GM19035 (cell line): ENCODE measurements at regions not wholly inside any gene's neighbourhood (a gene's known extent, or its start where the extent isn't known, plus 50 kb on each side); places are given as distances from the start of the nearest gene placed in this dataset.
A peak's percentile ranks its signal among the peaks of the same experiment; 100 is the strongest.
"Not testable (repeated sequence)": the region's sequence is repeated elsewhere in the genome, so short reads cannot be mapped to it uniquely, and the experiment has no call there.

Source experiments
- ATAC-seq: cut with Tn5 transposase; IDR thresholded peaks from one replicate; pipeline ENCODE4 v1.9.1; 2021; ENCODE audit not compliant: unreplicated experiment

DNA sequence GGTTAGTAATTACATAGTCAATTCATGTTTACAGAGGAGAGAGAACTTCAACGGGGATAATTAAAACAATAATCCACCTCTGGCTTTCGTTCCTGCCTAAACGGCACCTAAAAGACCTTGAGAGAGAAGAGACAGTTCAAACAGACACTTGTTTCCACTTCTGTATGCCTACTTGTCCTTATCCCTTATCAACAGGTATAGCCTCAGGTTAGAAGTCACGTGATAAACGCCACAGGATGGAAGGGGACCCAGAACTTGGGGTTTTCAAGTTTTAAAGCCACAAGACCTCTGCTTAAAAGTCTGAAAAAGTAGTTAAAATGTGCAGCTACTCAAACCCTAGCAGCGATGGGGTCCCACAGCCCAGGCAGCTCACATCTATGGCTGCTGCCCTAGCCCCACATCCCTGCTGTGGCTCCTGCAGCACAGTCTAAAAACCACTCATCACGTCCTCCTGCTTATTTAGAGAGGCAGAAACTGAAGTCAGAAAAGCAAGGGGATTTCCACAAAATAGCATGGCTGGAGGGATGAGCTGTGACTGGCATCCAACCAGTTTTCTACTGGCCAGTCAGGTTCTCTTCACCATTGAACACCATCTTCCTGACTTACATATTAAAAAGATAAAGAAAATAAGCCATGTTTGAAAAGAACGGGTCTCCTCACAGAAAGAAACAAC is 51.2 kb upstream of the SEC16B start:
- ATAC-seq = no peak

DNA sequence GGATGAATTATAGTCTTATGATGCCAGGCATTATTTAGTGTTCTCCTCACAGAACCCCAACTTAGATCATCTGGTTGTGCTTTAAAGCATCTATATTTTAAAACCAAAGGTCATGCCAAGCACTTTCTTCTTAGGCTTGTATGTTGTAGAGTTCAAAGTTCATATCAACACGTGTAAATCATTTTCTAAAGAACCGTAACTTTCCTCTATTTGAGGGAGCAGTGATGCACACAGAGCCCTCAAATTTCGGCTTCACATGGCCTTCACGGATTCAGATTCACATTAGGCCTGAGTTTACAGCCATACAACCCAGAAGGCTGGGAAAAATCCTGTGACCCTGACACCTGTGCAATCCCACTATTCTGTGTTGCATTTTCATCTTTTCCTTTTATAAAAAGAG is 52.1 kb upstream of the SEC16B start:
- no peak for ATAC-seq

DNA sequence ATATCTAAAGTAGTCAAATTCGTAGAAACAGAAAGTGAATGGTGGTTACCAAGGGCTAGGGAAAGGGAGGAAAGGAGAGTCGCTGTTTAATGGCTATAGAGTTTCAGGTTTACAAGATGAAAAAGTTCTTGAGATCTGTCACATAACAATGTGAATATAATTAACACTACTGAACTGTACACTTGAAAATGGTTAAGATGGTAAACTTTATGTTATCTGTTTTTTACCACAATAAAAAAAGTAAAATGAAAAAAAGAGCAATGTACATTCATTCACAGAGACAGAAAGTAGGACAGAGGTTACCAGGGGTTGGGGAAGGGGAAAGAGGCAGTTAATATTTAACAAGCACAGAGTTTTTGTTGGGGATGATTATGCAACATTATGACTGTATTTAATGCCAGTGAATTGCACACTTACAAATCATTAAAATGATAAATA is 53.3 kb upstream of the SEC16B start:
- ATAC-seq = no peak

DNA sequence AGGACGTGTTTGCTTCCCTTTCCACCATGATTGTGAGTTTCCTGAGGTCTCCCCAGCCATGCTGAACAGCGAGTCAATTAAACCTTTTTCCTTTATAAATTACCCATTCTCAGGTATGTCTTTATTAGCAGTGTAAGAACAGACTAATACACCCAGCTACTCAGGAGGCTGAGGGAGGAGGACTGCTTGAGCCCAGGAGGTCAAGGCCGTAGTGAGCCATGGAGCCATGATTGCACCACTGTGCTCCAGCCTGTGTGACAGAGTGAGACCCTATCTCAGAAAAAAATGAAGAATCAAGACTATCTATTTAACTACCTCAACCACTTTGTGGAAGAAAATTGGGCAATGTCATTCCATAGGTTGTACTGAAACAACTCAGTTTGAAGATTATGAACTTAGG is 54.6 kb upstream of the SEC16B start:
- ATAC-seq = no peak

DNA sequence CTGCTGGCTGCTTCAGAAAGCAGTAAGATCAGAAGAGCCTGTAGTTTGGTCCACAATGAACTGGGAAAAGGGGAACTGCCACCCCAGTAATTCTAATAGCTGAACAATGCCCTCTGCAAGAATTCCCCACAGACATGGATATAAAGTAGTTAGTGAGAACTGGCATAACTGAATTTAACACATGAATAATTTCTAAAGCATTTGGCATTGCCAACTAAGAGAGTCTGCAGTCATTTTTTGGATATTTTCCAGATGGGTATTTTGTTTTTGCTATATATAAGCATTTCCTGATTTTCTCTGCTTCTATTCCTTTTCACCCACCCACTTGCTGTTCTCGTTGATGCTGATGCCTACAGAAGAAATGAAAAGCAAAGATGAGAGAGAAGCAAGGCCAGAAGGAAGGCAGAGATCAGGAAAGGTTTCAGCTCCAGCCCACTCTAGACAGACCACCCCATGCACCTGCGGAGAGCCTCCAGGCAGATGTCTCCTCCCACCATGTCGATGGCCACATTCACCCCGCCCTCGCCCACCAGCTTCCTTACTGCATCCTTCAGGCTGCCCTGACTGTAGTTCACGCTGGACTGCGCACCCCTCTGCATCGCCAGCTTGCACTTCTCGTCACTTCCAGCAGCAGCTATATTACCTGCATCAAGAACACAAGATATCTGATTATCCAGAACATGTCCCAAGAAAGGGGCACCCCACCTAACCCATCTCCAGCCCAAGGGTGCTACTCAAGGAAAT is 55.9 kb upstream of the SEC16B start:
- ATAC-seq = no peak

DNA sequence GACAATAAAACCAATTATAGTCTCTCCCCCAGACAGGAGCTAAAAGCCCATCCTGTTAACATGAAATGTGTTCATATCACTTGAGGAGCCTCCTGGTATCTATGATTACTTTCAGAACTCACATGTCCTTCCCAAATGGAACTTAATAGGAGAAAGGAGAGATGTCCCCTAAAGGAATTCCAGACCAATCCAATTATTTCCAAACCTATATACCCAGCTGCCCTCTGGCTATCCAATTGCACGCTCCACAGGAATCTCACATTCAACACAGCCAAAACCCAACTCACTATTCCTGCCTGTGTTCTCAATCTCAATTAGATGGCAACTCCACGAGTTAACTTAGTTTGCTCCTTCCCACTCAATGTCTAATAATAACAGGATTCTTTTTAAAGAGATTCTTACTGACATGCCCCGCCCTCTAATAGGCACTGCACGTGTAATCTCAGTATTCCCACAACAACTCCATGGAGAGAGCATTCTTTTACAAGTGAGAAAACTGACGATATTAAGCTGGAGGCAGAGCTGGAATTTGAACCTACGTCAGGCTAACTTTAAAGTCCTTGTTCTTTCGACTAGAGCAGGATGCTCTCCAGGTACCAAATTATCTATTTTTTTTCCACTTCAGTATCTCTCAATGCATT is 59.1 kb upstream of the SEC16B start:
- ATAC-seq = no peak

DNA sequence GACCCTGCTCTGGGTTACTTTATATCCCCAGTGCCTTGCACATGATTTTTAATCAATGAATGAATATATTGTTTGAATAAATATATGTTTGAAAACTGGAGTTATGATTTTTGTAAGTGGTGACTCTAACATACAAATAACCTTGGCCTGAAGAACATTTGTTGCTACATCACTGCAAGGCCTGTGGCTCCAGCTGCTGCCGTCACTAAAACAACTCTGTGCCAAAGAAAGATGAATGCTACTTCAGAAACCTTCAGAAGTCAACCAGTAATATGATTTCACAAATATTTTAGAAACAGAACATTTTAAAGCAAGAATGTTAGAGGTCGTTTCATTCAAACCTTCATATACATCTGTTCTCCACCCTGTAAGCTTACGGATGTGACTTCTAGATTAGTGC is 60.6 kb upstream of the SEC16B start:
- ATAC-seq = no peak

DNA sequence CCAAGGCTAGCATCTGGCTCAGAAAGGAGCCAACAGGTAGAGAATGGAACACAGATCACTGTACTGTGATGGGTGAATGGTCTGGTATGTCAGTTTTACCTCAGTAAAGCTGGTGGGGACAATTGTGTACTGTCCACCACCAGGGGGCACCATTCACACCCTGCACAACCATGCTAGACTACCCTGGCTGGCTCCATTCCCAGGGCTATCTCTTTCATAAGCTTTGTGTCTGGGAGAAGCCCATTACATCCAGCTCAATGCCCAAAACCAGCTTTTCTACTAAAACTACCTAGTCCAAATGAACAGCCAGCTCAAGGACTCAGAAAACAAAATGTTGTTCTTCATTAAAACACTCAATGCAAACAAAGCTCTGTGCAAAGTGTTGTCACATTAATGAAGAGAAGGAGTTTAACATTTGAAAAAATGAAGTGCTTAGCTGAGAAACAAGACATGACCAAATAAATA is 62.0 kb upstream of the RASAL2 start:
- ATAC-seq = peak; percentile 90

DNA sequence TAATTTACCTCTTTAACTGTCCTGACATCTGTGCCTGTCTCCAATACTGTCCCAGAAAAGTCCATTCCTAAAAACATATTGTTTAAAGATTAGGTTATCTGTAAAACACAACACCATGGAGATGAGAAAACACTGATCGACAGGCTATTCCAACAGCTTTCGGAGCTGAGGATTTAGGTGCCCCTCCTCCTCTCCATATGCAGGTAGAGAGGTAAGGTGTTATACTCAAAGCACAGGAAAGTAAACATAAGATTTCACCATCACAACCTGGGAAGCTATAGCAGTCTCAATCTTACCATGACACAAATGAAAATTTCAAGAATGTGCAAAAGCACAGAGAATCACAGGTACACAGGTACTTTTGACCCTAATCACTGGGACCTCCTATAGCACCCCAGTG is 60.9 kb upstream of the RASAL2 start:
- no peak for ATAC-seq

DNA sequence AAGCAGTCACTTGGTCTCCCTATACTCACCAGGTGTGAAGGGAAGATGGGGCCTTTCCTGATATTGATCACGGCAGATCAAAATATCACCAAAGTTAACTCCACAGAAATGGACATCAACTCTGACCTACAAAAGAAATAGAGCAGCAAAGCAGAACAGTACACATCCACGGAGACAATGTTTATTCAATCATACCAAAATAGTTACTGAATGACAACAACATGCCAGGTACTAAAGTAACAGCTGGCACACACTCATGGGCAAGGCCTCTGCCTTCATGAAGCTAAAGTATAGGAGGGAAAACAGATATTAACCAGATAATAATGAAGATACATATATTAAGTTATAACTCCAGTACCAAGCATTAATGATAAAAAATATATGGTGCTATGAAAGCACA is 59.2 kb upstream of the RASAL2 start:
- ATAC-seq = no peak

DNA sequence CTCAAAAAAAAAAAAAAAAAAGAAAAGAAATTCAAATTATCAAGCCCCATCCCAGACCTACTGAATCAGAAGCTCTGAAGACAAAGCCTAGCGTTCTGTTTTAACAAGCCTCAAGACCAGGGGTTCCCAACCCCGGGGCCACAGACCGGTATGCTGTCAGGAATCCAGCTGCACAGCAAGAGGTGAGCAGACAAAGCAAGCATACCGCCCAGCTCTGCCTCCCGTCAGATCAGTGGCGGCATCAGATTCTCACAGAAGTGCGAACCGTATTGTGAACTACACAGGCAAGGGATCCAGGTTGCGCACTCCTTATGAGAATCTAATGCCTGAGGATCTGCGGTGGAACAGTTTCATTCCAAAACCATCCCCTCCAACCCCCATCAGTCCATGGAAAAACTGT is 57.8 kb upstream of the RASAL2 start:
- ATAC-seq = no peak

DNA sequence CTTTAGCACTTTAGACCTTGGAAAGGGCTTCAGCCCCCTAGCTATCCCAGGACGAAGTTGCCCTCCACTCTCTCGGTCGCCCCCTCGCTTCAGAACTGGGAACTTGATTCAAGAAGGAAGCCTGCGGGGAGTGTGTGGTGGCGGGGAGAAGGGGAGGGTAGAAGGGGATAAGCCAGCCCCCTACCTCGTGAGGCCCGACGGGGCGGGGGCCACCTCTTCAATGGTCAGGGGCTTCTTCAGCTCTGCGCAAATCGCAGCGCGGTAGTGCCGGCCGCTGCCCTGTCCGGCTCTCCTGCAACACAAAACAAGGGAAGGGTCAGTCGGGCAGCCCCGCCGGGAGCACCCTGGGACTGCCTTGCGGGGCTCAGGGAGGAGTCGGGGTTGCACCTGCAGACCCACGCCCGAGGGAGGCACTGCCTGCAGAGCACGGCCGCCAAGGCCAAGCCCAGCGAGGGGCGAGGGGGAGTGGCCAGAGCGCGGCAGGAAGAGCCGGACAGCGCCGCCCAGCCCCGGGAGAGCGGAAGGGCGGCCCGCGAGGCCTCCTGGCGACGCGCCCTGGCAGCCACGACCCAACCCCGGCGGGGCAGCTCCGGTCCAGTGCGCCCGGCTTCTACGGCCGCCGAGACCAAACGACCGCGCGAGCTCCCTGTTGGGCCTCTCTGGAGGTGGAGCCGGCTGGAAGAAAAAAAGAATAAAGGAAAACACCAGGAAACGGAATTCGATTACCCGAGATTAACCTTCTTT is 56.2 kb upstream of the RASAL2 start:
- ATAC-seq = no peak

DNA sequence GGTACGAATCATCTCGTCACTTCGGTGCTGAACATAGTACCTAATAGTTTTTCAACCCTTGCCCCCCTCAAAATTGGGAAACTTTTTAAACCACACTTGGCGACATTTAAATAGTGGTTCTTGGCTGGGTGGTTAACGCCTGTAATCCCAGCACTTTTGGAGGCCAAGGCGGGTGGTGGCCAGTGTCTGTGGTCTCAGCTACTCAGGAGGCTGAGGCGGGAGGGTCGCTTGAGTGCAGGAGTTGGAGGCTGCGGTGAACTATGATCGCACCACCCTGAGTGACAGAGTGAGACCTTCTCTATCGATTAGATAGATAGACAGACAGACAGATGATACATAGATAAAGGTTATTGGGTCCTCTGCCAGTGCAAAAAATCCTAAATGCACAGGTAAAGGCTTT is 55.5 kb upstream of the RASAL2 start:
- ATAC-seq = no peak

DNA sequence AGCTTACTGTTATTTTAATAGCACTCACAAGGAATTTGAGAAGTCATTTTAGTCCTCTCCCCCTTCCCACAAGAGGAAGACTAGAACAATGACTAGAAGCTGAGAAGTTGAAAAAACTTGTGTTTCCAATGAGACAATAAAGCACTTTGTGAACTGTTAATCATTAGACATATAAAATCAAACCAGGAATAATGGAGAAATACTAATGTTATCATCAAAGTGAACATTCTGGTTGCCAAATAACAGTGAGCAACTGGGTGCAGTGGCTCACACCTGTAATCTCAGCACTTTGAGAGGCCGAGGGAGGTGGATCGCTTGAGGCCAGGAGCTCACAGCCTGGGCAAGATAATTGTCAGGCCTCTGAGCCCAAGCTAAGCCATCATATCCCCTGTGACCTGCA is 54.0 kb upstream of the RASAL2 start:
- ATAC-seq = no peak

DNA sequence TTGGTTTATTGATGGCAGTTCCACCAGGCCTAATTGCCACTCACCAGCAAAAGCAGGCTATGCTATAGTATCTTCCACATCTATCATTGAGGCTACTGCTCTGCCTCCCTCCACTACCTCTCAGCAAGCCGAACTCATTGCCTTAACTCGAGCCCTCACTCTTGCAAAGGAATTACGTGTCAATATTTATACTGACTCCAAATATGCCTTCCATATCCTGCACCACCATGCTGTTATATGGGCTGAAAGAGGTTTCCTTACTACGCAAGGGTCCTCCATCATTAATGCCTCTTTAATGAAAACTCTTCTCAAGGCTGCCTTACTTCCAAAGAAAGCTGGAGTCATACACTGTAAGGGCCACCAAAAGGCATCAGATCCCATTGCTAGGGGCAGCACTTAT is 50.0 kb upstream of the RASAL2 start:
- not testable (repeated sequence) for ATAC-seq
